ENCODE measurements at regions not wholly inside any gene's neighbourhood (a gene's known extent, or its start where the extent isn't known, plus 50 kb on each side); places are given as distances from the start of the nearest gene placed in this dataset.
"Not testable (repeated sequence)": the region's sequence is repeated elsewhere in the genome, so short reads cannot be mapped to it uniquely, and the experiment has no call there.

- no peak for DNase-seq
These were observed 303.0 kb downstream of the DAD1 start for GRCh38 chr14:22285991-22286390.

DNA sequence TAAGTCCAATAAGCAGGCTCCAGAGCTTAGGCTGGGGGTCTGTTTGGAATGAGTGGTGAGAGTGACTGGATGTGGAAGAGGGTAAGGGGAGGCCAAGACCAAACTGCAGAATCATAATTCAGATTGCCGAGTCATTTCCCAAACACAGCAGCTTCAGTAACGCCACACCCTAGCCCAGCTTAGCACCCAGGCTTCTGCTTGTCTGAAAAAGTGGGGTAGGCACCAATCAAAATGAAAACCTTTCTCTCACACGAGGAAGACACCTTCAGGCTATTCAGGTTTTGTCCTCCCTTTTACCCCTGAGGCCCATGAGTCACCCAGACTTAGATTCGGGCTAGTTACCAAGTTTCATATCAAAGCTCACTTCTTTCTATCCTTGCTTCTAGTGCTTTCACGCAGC, 306.1 kb downstream of the DAD1 start:
- no peak for DNase-seq

GRCh38 chr14:22282417-22282816, 306.6 kb downstream of the DAD1 start:
- no peak for DNase-seq

DNA sequence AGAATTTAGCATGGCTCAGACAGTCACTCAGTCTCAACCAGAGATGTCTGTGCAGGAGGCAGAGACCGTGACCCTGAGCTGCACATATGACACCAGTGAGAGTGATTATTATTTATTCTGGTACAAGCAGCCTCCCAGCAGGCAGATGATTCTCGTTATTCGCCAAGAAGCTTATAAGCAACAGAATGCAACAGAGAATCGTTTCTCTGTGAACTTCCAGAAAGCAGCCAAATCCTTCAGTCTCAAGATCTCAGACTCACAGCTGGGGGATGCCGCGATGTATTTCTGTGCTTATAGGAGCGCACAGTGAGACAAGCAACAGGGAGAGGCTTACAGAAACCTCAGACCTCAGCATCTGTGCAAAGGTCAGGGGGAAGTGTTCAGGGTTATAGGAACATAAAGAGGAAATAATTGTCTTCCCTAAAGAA, 307.6 kb downstream of the DAD1 start:
- DNase-seq, result not testable (repeated sequence)

- no peak for DNase-seq
These were observed 308.3 kb downstream of the DAD1 start for GRCh38 chr14:22280497-22281316.

DNA sequence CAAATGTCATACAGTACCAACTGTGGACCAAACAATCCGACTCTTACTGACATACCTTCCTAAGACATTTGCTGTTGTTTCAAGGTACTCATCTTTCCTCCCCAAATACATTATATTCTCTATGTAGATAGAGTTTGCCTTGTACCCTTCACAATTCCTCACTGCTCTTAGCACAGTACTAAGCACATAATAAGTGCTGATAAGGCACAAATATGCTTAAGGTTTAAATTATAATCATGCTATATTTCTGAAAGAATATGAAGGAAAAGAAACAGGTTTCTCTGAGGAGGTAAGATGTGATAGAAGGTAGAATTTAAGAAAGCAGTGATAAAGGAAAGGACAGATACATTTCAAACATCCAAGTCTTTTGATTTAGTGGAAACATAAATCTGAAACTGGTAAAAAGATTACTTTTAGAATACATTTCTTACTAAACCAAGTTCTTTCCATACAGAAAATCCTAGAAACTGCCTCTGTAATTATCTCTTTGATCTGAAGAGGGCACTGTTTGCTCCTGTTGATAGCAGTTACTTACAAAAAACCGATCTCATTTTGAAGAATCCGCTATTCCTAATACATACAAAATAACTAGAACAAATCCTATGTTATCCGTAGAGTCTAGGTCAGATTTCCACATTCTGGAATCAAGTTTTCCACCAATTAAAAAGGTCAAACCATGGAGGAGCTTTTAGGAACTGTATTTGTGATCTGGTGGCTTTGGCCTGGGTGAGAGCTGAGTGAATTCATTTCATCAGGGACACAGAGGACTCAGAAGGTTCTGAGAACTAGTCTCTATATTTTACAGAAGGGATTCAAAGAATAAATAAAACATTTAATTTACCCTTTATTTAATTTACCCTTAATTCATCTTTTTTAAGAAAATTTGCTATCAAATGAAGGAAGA, 311.9 kb downstream of the DAD1 start:
- no peak for DNase-seq

DNA sequence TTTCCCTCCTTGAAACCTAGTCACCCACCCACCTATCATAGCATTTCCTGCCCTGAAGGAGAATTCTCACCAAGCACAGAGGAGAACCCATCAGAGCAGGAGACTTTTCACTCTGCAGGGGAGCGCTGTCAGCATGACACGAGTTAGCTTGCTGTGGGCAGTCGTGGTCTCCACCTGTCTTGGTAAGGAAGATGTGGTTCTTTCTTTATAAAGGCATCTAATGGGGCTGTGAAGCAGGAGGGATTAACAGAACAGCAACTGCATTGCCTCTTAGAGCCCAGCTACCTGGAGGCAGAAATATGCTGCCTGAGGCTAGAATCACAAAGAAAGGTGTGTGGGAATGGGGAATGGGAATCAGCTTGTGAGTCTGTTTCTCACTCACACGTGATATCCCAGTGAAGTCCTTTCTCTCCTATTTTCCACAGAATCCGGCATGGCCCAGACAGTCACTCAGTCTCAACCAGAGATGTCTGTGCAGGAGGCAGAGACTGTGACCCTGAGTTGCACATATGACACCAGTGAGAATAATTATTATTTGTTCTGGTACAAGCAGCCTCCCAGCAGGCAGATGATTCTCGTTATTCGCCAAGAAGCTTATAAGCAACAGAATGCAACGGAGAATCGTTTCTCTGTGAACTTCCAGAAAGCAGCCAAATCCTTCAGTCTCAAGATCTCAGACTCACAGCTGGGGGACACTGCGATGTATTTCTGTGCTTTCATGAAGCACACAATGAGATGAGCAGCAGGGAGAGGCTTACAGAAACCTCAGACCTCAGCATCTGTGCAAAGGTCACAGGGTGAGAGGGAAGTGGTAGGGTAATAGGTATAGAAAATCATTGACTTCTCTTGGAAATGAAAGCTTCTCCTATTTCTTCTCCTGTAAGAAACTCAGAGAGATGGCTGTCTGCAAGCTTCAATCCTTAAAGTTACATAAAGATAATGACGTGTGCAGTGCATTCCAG, 316.9 kb downstream of the DAD1 start:
- DNase-seq, result no peak

DNA sequence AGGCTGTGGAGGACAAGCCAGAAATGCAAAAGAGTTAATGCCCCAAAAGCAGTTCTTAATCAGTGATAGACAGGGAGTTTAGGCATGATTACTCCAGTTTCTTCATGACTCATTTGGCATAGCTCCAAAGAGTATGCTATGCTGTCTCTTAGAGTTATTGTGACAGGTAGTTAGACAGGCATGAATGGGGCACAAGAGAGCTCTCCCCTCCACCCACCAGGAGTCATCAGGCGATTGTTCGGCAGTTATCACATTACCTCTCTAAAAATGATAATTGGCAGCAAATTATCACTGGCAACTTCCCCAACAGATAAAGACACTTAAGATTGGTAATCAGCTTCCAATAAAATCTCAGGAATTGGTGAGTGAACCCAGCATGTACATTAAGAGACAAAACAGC, 320.1 kb downstream of the DAD1 start:
- DNase-seq, result no peak

GRCh38 chr14:22266683-22267082, 322.3 kb downstream of the DAD1 start:
- DNase-seq, result no peak

- DNase-seq, result no peak
These were observed 322.9 kb downstream of the DAD1 start for GRCh38 chr14:22266142-22266442.

DNA sequence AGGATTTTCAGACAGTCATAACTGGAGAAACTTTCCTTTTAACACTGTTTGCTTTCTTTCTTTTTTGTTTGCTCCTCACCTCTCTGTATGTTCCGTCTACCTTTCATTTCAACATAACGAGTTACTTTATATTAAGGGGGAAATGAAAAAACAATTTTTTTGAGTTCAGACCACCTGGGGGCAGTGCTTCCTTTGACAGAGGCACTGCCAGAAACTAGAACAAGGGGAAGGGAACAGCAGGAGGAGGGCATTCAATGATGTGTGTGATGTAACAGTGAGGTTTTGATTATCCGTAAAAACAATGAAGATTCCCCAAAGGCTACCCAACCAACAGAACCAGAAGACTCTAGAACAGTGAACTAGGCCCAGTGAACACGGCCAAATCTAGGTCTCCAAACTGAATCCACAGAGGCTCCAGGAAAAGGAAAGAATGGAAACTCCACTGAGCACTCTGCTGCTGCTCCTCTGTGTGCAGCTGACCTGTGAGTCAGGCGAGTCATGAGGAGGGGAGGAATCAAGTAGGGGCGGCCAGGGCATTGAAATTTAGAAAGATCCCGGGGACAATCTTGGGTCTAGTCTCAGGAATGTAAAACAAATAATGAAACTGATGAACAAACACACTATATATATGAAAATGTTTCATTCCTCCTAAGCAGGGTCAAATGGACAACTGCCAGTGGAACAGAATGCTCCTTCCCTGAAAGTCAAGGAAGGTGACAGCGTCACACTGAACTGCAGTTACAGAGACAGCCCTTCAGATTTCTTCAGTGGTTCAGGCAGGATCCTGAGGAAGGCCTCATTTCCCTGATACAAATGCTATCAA, 323.5 kb downstream of the DAD1 start:
- no peak for DNase-seq

GRCh38 chr14:22264759-22265158, 324.3 kb downstream of the DAD1 start:
- DNase-seq, result no peak

- DNase-seq, result no peak
These were observed 325.1 kb downstream of the DAD1 start for GRCh38 chr14:22263961-22264360.

- no peak for DNase-seq
These were observed 326.1 kb downstream of the DAD1 start for GRCh38 chr14:22262881-22263280.

- DNase-seq, result no peak
These were observed 333.7 kb downstream of the DAD1 start for GRCh38 chr14:22255017-22255950.

DNA sequence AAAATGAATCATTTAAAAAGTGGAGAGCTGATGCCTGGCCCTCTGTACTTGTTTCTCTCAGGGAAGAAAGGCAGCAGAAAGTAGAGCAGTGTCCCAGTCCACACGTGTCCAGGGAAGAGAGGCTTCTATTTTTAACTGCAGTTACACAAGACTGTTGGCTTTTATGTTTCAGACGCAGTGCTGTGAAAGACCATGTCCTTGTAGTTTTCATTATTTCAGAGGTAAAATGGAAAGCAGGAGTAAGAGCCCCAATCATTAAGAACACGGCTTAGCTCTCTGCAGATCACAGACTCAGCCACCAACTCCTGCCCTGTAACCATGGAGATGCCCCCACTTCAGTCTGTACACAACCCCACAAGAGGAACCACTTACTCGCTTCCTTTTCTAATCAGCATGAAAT, 336.3 kb downstream of the DAD1 start:
- no peak for DNase-seq

GRCh38 chr14:22251090-22251489, 337.9 kb downstream of the DAD1 start:
- DNase-seq, result no peak

- DNase-seq, result no peak
These were observed 339.3 kb downstream of the DAD1 start for GRCh38 chr14:22249770-22250169.

DNA sequence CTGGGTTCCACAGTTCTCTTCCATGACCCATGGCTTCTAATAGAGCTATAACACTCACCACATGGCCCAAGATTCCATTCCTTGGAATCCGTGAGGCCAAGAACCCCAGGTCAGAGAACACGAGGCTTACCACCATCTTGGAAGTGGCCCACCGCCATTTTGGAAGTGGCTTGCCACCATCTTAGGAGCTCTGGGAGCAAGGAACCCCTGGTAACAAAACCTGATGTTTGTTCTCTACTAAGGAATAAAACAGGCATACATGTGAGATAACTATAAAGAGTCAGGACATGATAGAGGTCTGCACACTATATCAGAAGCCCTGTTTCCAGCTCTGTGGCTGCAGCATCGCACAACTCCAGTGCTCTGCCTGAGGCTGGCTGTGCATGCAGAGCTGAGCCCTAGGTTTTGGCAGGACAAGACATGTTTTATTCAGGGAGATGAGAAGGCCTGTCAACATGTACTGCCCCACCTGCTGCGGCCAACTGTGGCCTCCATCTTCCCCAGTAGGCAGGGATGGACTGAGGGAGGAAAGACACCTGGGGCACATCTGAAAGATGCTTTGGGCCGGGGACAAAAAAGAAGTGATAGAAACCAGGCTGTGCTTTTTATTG, 344.9 kb downstream of the DAD1 start:
- DNase-seq, result no peak

GRCh38 chr14:22238320-22238719, 350.7 kb downstream of the DAD1 start:
- not testable (repeated sequence) for DNase-seq
